K562 (cell line): ENCODE measurements at regions not wholly inside any gene's neighbourhood (a gene's known extent, or its start where the extent isn't known, plus 50 kb on each side); places are given as distances from the start of the nearest gene placed in this dataset.

Source experiments
- CHD4 ChIP-seq: fragments of 200-600 bp; sonication (generic); IDR thresholded peaks from 3 replicates; pipeline ENCODE4 v1.6.1; 2012; ENCODE audit warnings: low read depth, mild to moderate bottlenecking, mixed read lengths, low read length, inconsistent platforms; ENCODE audit not compliant: insufficient read depth, insufficient replicate concordance, poor library complexity, severe bottlenecking
- ESRRA ChIP-seq: fragments of 450-650 bp; IDR thresholded peaks from 2 replicates; pipeline ENCODE4 v1.6.1; 2014; ENCODE audit warnings: low read depth, mild to moderate bottlenecking, moderate library complexity, borderline replicate concordance
- FOXP4 ChIP-seq: sonication (generic); formaldehyde crosslinking; IDR thresholded peaks from 2 replicates; pipeline ENCODE4 v1.8.0; 2022; ENCODE audit warnings: mild to moderate bottlenecking, missing genetic modification reagents, borderline replicate concordance
- PRDM10 ChIP-seq: fragments of 450-650 bp; IDR thresholded peaks from 2 replicates; pipeline ENCODE4 v1.6.1; 2018; ENCODE audit not compliant: partially characterized antibody
- SMAD1 ChIP-seq: fragments of 150-350 bp; IDR thresholded peaks from 2 replicates; pipeline ENCODE4 v1.6.1; 2014; ENCODE audit warnings: low read length, low read depth; ENCODE audit not compliant: partially characterized antibody
- ZKSCAN3 ChIP-seq: fragments of 250-450 bp; sonication (Bioruptor Pico); IDR thresholded peaks from 2 replicates; pipeline ENCODE4 v1.4.0; 2020
- ZNF134 ChIP-seq: fragments of 250-450 bp; sonication (Bioruptor Pico); conservative IDR thresholded peaks from 2 replicates; pipeline ENCODE4 v1.4.0; 2020
- ZSCAN32 ChIP-seq: fragments of 450-650 bp; formaldehyde crosslinking; IDR thresholded peaks from 2 replicates; pipeline ENCODE4 v1.4.0; 2020; ENCODE audit warnings: mild to moderate bottlenecking, moderate library complexity
- TF ChIP-seq, protein P1 (sequence below): fragments of 250-450 bp; sonication (Bioruptor Pico); IDR thresholded peaks from 2 replicates; pipeline ENCODE4 v1.4.0; 2020; ENCODE audit warnings: mild to moderate bottlenecking, moderate library complexity

DNA sequence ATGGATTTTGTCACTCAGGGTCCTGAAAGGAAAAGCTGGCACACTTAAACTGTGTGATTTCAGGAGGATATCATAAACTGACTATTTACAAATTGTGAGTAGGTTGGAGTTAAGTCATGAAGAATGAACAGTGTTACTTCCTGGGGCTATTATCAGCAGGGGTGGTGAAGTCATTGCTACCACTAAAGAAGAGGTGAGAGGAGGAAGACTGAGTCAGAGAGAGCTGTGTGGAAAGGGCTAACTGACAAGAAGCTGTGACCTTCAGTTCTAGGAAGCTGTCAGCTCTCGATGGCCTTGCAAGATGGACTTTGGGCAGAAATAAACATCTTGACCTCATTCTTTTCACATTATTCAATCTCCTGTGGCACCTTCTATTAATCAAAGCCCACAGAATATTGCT lies 72.3 kb upstream of the STARD4 start (continued):
- TF ChIP-seq, protein P1, sequence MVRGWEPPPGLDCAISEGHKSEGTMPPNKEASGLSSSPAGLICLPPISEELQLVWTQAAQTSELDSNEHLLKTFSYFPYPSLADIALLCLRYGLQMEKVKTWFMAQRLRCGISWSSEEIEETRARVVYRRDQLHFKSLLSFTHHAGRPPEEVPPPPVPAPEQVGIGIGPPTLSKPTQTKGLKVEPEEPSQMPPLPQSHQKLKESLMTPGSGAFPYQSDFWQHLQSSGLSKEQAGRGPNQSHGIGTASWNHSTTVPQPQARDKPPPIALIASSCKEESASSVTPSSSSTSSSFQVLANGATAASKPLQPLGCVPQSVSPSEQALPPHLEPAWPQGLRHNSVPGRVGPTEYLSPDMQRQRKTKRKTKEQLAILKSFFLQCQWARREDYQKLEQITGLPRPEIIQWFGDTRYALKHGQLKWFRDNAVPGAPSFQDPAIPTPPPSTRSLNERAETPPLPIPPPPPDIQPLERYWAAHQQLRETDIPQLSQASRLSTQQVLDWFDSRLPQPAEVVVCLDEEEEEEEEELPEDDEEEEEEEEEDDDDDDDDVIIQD (CRISPR knock-in tag), result no peak
- TF ChIP-seq ZSCAN32 (CRISPR knock-in tag) (no peak), ESRRA (no peak), SMAD1 (no peak), FOXP4 (CRISPR knock-in tag) (no peak), ZKSCAN3 (no peak), PRDM10 (no peak), CHD4 (no peak), ZNF134 (CRISPR knock-in tag) (no peak)
